NB4 (cell line): ENCODE measurements at regions not wholly inside any gene's neighbourhood (a gene's known extent, or its start where the extent isn't known, plus 50 kb on each side); places are given as distances from the start of the nearest gene placed in this dataset.

Source experiments
- DNase-seq: peaks from one replicate; pipeline ENCODE4 v3.0.0; 2010; ENCODE audit warnings: low read depth
- H3K4me3 ChIP-seq: one replicate; pipeline ENCODE4 v1.5.1; 2011; ENCODE audit warnings: mild to moderate bottlenecking, low read depth, low read length, moderate library complexity
- CTCF ChIP-seq: IDR thresholded peaks from one replicate; pipeline ENCODE4 v1.5.1; 2012; ENCODE audit warnings: low read depth, low read length
- MAX ChIP-seq: IDR thresholded peaks from 2 replicates; pipeline ENCODE4 v1.6.1; 2011; ENCODE audit warnings: low read depth, low read length
- MYC ChIP-seq: IDR thresholded peaks from 2 replicates; pipeline ENCODE4 v1.6.1; 2011; ENCODE audit warnings: low read depth, low read length
- POLR2A ChIP-seq: IDR thresholded peaks from 2 replicates; pipeline ENCODE4 v1.6.1; 2011; ENCODE audit warnings: mild to moderate bottlenecking; ENCODE audit not compliant: insufficient read length; ENCODE audit errors: extremely low read depth

GRCh38 chr2:128368437-128369107, 49.9 kb upstream of the HS6ST1 start:
- no peak overlapping the region for H3K4me3 ChIP-seq
- no peak for DNase-seq
- TF ChIP-seq POLR2A (no peak), CTCF (no peak), MAX (no peak), MYC (no peak)

- DNase-seq: no peak
- no peak overlapping the region for H3K4me3 ChIP-seq
- TF ChIP-seq POLR2A: no peak
- TF ChIP-seq MYC: no peak
- no peak for TF ChIP-seq MAX
- TF ChIP-seq CTCF: no peak
Measured at GRCh38 chr2:128369108-128369555, 50.5 kb upstream of the HS6ST1 start.

GRCh38 chr2:128369602-128370467, 51.2 kb upstream of the HS6ST1 start:
- no peak for DNase-seq
- TF ChIP-seq MAX (no peak), CTCF (no peak), MYC (no peak), POLR2A (no peak)
- no peak overlapping the region for H3K4me3 ChIP-seq

GRCh38 chr2:128370468-128371247, 52.0 kb upstream of the HS6ST1 start:
- H3K4me3 ChIP-seq: no peak overlapping the region
- no peak for DNase-seq
- TF ChIP-seq CTCF (no peak), MAX (no peak), POLR2A (no peak), MYC (no peak)

- TF ChIP-seq CTCF: no peak
- no peak for TF ChIP-seq MYC
- TF ChIP-seq MAX: no peak
- no peak for TF ChIP-seq POLR2A
- DNase-seq: no peak
- no peak overlapping the region for H3K4me3 ChIP-seq
Measured at GRCh38 chr2:128371248-128371630, 52.6 kb upstream of the HS6ST1 start.
